ENCODE measurements at regions not wholly inside any gene's neighbourhood (a gene's known extent, or its start where the extent isn't known, plus 50 kb on each side); places are given as distances from the start of the nearest gene placed in this dataset.

DNA sequence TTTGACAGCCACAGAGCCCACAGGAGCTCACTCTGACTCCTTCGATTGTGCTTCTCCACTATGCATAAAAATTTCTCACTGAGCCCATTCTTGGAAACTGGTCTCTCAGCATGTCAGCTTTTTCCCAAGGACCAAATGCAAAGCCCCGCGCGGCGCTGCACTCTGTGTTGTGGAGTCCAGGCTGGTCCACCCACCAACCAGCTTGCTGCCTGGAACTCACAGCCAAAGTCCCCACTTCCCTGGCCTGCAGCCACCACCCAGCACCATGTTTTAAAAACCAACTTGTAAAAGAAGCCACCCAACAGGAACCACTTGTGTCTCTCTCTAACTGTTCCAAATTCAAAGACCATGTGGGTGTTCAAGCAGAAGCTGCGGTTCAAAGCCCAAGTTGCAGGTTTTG, 124.4 kb downstream of the SPATA19 start:
- no peaks in the 10 kb centered on the region for H3K27me3 ChIP-seq (ENCODE audit: insufficient read depth, low read length)
- no peak overlapping the region for H4K8ac ChIP-seq (replicated peaks; ENCODE audit: insufficient read length, low read depth, low read length)
- H3K4me1 Mint-ChIP-seq = peaks cover 2% of the 10 kb centered on the region in 2 experiments; a peak in 2 of 4 replicates
- H3K18ac ChIP-seq (ENCODE audit: insufficient read length, low read depth, low read length) = no peak overlapping the region
- WGBS (ENCODE audit: extremely low coverage, insufficient read length, low lambda C conversion rate) = no CpG with 5 or more reads among the region's 6 CpGs
- H3K79me1 ChIP-seq (ENCODE audit: insufficient read depth, low read depth, low read length, poor library complexity, severe bottlenecking) = no peaks in the 10 kb centered on the region
- peaks cover 19% of the 10 kb centered on the region for H3K27me3 Mint-ChIP-seq (ENCODE audit: low read depth)
- H4K20me1 ChIP-seq (ENCODE audit: control insufficient read depth, insufficient read depth, insufficient read length) = no peaks in the 10 kb centered on the region
- H3K79me2 ChIP-seq (ENCODE audit: insufficient read depth, low read length) = no peaks in the 10 kb centered on the region
- no peak overlapping the region for H3K27ac ChIP-seq (ENCODE audit: insufficient read length, low read depth, low read length)
- DNase-seq = no peak
- no peak overlapping the region for H2BK120ac ChIP-seq (ENCODE audit: low read depth, low read length, poor library complexity, severe bottlenecking)
- H3K9me3 ChIP-seq (ENCODE audit: control insufficient read depth, low read depth, low read length) = no peaks in the 10 kb centered on the region
- H3K9me3 Mint-ChIP-seq = no peaks in the 10 kb centered on the region
- no peak overlapping the region for H3K9ac ChIP-seq (ENCODE audit: extremely low read depth, insufficient read length, low read length)
- H3K14ac ChIP-seq (ENCODE audit: insufficient read depth, low read length) = no peak overlapping the region
- H2AFZ ChIP-seq (ENCODE audit: low read length) = no peak overlapping the region
- H3T11ph ChIP-seq (ENCODE audit: low read length) = no peak overlapping the region
- no peak overlapping the region for H4K5ac ChIP-seq (ENCODE audit: insufficient read length, low read depth, low read length)
- H2BK12ac ChIP-seq (ENCODE audit: insufficient read length, low read depth, low read length) = no peak overlapping the region
- no peak overlapping the region for H4K91ac ChIP-seq (ENCODE audit: insufficient read length, low read depth, low read length)
- H2BK15ac ChIP-seq (ENCODE audit: low read depth, low read length) = no peak overlapping the region
- H2BK5ac ChIP-seq (ENCODE audit: insufficient read length, low read length) = no peak overlapping the region
- TF ChIP-seq, protein P1, sequence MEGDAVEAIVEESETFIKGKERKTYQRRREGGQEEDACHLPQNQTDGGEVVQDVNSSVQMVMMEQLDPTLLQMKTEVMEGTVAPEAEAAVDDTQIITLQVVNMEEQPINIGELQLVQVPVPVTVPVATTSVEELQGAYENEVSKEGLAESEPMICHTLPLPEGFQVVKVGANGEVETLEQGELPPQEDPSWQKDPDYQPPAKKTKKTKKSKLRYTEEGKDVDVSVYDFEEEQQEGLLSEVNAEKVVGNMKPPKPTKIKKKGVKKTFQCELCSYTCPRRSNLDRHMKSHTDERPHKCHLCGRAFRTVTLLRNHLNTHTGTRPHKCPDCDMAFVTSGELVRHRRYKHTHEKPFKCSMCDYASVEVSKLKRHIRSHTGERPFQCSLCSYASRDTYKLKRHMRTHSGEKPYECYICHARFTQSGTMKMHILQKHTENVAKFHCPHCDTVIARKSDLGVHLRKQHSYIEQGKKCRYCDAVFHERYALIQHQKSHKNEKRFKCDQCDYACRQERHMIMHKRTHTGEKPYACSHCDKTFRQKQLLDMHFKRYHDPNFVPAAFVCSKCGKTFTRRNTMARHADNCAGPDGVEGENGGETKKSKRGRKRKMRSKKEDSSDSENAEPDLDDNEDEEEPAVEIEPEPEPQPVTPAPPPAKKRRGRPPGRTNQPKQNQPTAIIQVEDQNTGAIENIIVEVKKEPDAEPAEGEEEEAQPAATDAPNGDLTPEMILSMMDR (conservative IDR thresholded peaks at IDR 0.05) = no peak
- H2AK5ac ChIP-seq (ENCODE audit: insufficient read length, low read length) = no peak overlapping the region
- H3K4me1 ChIP-seq (ENCODE audit: insufficient read depth, low read length) = no peaks in the 10 kb centered on the region; the same call in 1 of the 2 replicates
- no peaks in the 10 kb centered on the region for H3K23me2 ChIP-seq (ENCODE audit: insufficient read length, low read depth, low read length, poor library complexity, severe bottlenecking)
- no peak overlapping the region for H2BK20ac ChIP-seq (ENCODE audit: low read depth, low read length, poor library complexity, severe bottlenecking)
- no peak overlapping the region; a peak in 1 of 7 replicates for H3K27ac Mint-ChIP-seq
- no peaks in the 10 kb centered on the region for H3K36me3 Mint-ChIP-seq (ENCODE audit: insufficient read depth in 1 of 3, low read depth in 3 of 3)
- no peak overlapping the region for H3K4me3 Mint-ChIP-seq
- H3K56ac ChIP-seq (ENCODE audit: insufficient read length, low read depth, low read length) = no peak overlapping the region
- no peak overlapping the region for H3K4me2 ChIP-seq (ENCODE audit: insufficient read depth, insufficient read length, low read length)
- H3K23ac ChIP-seq (ENCODE audit: insufficient read length, low read depth, low read length) = no peak overlapping the region
- no peak overlapping the region for H3K4ac ChIP-seq (ENCODE audit: low read depth, low read length)

Data from H9 (cell line).